ENCODE measurements at regions not wholly inside any gene's neighbourhood (a gene's known extent, or its start where the extent isn't known, plus 50 kb on each side); places are given as distances from the start of the nearest gene placed in this dataset.

- peaks cover 10% of the 10 kb centered on the region for H3K27me3 Mint-ChIP-seq
- no peaks in the 10 kb centered on the region for H3K9me3 Mint-ChIP-seq
- ATAC-seq: no peak
- H3K4me1 Mint-ChIP-seq: no peaks in the 10 kb centered on the region
- no peak overlapping the region for H3K27ac Mint-ChIP-seq
- no peaks in the 10 kb centered on the region for H3K36me3 Mint-ChIP-seq
- no peak overlapping the region for H3K4me3 Mint-ChIP-seq
Measured at GRCh38 chr5:57802131-57802530, 319.5 kb upstream of the ACTBL2 start.

DNA sequence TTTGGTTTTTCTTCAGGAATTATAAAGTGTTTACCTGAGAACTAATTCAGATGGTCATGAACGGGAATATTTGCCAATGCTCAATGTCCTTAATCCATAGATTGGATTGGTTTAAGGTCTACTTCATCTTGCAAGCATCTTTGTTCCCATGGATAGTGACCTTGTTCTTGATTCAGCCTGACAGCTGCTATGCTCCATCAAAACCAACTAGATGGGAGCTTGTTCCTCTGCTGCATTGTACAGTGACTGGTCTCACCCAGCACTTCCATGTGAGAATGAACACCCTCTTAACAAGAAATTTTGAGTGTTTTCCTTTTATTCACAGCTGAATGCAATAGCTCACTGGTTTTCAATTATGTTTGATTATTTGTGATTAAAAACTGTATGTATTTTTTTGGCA is 312.6 kb upstream of the ACTBL2 start:
- ATAC-seq: no peak
- H3K36me3 Mint-ChIP-seq: no peaks in the 10 kb centered on the region
- H3K27me3 Mint-ChIP-seq: peaks cover 8% of the 10 kb centered on the region
- H3K27ac Mint-ChIP-seq: no peak overlapping the region
- no peak overlapping the region for H3K4me3 Mint-ChIP-seq
- no peaks in the 10 kb centered on the region for H3K9me3 Mint-ChIP-seq
- no peaks in the 10 kb centered on the region for H3K4me1 Mint-ChIP-seq

- Mint-ChIP-seq H3K27me3 (peaks cover 25% of the 10 kb centered on the region), H3K9me3 (no peaks in the 10 kb centered on the region), H3K36me3 (no peaks in the 10 kb centered on the region), H3K4me3 (no peak overlapping the region), H3K27ac (no peak overlapping the region), H3K4me1 (no peaks in the 10 kb centered on the region)
- no peak for ATAC-seq
Measured at GRCh38 chr5:57791875-57792274, 309.3 kb upstream of the ACTBL2 start.

GRCh38 chr5:57785946-57786345 is 303.3 kb upstream of the ACTBL2 start:
- H3K27me3 Mint-ChIP-seq: peaks cover 25% of the 10 kb centered on the region

GRCh38 chr5:57784121-57784520 is 301.5 kb upstream of the ACTBL2 start:
- no peaks in the 10 kb centered on the region for H3K9me3 Mint-ChIP-seq

More at GRCh38 chr5:57785946-57786345, 303.3 kb upstream of the ACTBL2 start:
- no peaks in the 10 kb centered on the region for H3K9me3 Mint-ChIP-seq
- no peaks in the 10 kb centered on the region for H3K36me3 Mint-ChIP-seq
- H3K27ac Mint-ChIP-seq: no peak overlapping the region
- no peak for ATAC-seq
- H3K4me3 Mint-ChIP-seq: no peak overlapping the region
- no peaks in the 10 kb centered on the region for H3K4me1 Mint-ChIP-seq

DNA sequence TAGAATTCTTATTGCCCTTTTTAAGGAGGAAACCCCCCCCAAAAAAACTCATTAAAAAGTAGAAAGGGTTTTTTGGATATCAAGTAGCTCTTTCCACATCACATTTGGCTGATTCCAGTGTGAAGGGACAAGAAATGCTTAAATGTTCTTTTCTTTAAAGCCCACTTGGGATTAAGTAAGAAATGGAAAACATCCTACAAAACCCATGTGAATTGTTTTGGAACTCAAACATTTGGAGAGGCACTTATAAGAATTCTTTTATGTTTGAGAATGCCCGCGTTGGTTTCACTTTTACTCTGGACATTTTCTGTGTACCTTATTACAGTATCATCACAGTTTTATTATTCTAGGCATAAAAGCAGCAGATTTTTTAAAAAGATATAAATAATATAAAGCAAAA is 301.1 kb upstream of the ACTBL2 start:
- Mint-ChIP-seq H3K4me1 (no peaks in the 10 kb centered on the region), H3K27me3 (peaks cover 2% of the 10 kb centered on the region), H3K27ac (no peak overlapping the region), H3K4me3 (no peak overlapping the region), H3K9me3 (no peaks in the 10 kb centered on the region), H3K36me3 (no peaks in the 10 kb centered on the region)
- ATAC-seq: no peak

More at GRCh38 chr5:57784121-57784520, 301.5 kb upstream of the ACTBL2 start:
- Mint-ChIP-seq H3K4me1 (no peaks in the 10 kb centered on the region), H3K27me3 (peaks cover 6% of the 10 kb centered on the region), H3K36me3 (no peaks in the 10 kb centered on the region), H3K27ac (no peak overlapping the region), H3K4me3 (no peak overlapping the region)
- no peak for ATAC-seq

GRCh38 chr5:57780961-57781325 is 298.3 kb upstream of the ACTBL2 start:
- Mint-ChIP-seq H3K27me3 (no peaks in the 10 kb centered on the region), H3K9me3 (no peaks in the 10 kb centered on the region), H3K36me3 (no peaks in the 10 kb centered on the region), H3K27ac (no peak overlapping the region), H3K4me1 (no peaks in the 10 kb centered on the region), H3K4me3 (no peak overlapping the region)
- ATAC-seq: no peak

DNA sequence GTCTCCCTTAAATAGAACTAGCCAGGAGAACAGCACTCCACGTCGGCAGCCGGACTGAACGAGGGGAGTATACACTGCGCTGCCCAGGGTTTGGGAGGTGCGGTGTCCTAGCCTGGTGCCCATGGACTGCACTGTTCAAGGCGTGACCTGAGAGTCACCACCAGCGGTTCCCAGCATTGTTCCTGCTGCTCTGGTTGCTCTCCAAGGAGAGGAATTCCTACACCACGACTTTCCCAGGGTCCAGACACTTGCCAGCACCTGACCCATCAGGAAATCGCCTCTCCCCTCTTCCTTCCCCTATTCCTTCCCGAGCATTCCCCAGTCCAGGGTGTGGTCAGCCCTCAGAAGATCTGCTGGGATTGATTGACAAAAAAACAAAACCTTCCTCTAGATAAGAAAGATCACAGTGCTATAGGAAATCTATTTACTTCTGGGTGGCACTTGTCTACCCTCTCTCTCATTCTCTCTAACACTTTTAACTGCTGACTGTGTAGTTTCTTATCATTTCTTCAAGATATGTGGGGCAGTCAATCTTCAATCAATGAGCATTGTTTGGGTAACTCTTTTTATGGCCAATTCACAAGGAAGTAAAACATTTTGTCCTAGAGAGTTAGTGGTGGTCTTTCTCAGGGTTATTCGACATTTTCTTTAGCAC is 297.8 kb upstream of the ACTBL2 start:
- no peaks in the 10 kb centered on the region for H3K36me3 Mint-ChIP-seq
- ATAC-seq: no peak
- no peak overlapping the region for H3K27ac Mint-ChIP-seq
- no peaks in the 10 kb centered on the region for H3K4me1 Mint-ChIP-seq
- no peaks in the 10 kb centered on the region for H3K9me3 Mint-ChIP-seq
- no peak overlapping the region for H3K4me3 Mint-ChIP-seq
- no peaks in the 10 kb centered on the region for H3K27me3 Mint-ChIP-seq

- no peak overlapping the region for H3K4me3 Mint-ChIP-seq
- H3K36me3 Mint-ChIP-seq: no peaks in the 10 kb centered on the region
- peak; percentile 54 for ATAC-seq
- H3K27me3 Mint-ChIP-seq: no peaks in the 10 kb centered on the region
- no peaks in the 10 kb centered on the region for H3K9me3 Mint-ChIP-seq
- H3K27ac Mint-ChIP-seq: no peak overlapping the region
- H3K4me1 Mint-ChIP-seq: no peaks in the 10 kb centered on the region
Measured at GRCh38 chr5:57779383-57780223, 297.0 kb upstream of the ACTBL2 start.

- Mint-ChIP-seq H3K4me3 (no peak overlapping the region), H3K27ac (no peak overlapping the region), H3K36me3 (no peaks in the 10 kb centered on the region), H3K27me3 (no peaks in the 10 kb centered on the region), H3K4me1 (no peaks in the 10 kb centered on the region), H3K9me3 (no peaks in the 10 kb centered on the region)
- no peak for ATAC-seq
Measured at GRCh38 chr5:57778501-57779091, 296.0 kb upstream of the ACTBL2 start.

GRCh38 chr5:57777174-57777581 is 294.6 kb upstream of the ACTBL2 start:
- Mint-ChIP-seq H3K27ac (no peak overlapping the region), H3K27me3 (no peaks in the 10 kb centered on the region), H3K9me3 (no peaks in the 10 kb centered on the region), H3K4me1 (no peaks in the 10 kb centered on the region), H3K4me3 (no peak overlapping the region), H3K36me3 (no peaks in the 10 kb centered on the region)
- ATAC-seq: no peak

GRCh38 chr5:57776035-57776434 is 293.4 kb upstream of the ACTBL2 start:
- ATAC-seq: no peak
- Mint-ChIP-seq H3K27ac (no peak overlapping the region), H3K27me3 (no peaks in the 10 kb centered on the region), H3K36me3 (no peaks in the 10 kb centered on the region), H3K9me3 (no peaks in the 10 kb centered on the region), H3K4me1 (no peaks in the 10 kb centered on the region), H3K4me3 (no peak overlapping the region)

DNA sequence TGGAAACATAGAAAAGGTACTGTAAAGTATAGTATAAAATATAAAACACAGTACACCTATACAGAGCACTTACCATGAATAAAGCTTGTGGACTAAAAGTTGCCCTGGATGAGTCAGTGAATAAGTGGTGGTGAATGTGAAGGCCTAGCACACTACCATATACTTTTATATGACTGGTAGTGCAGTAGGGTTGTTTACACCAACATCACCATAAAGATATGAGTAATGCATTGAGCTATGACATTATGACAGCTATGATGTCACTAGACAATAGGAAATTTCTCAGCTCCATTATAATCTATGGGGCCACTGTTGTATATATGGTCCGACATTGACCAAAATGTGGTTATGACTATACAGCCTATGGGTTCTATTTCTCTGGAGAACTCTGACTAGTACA is 291.8 kb upstream of the ACTBL2 start:
- no peaks in the 10 kb centered on the region for H3K27me3 Mint-ChIP-seq
- ATAC-seq: no peak
- no peak overlapping the region for H3K27ac Mint-ChIP-seq
- no peaks in the 10 kb centered on the region for H3K36me3 Mint-ChIP-seq
- H3K4me1 Mint-ChIP-seq: no peaks in the 10 kb centered on the region
- no peak overlapping the region for H3K4me3 Mint-ChIP-seq
- H3K9me3 Mint-ChIP-seq: no peaks in the 10 kb centered on the region

- Mint-ChIP-seq H3K27me3 (no peaks in the 10 kb centered on the region), H3K4me3 (no peak overlapping the region), H3K27ac (no peak overlapping the region), H3K9me3 (no peaks in the 10 kb centered on the region), H3K4me1 (no peaks in the 10 kb centered on the region), H3K36me3 (no peaks in the 10 kb centered on the region)
- ATAC-seq: no peak
Measured at GRCh38 chr5:57772512-57772911, 289.9 kb upstream of the ACTBL2 start.

GRCh38 chr5:57770039-57770438 is 287.4 kb upstream of the ACTBL2 start:
- no peak for ATAC-seq

DNA sequence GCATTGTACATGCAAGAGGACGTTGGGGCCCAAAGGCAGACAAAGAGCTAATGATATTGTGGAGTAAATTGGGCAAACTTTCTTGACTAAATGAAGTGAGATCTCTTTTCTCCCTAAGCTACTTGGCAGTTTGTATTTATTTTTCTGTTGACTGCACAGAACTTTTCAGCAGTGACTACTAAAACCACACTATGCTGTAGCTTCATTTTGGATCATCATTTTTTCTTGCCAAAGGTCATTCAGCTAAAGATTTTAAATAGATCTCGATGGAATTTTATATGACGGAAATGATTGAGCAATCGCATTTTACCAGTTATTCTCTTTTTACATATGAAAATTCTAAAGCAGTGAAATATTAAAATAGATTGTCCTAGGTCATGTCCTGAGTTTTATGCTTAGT is 286.1 kb upstream of the ACTBL2 start:
- Mint-ChIP-seq H3K27me3 (no peaks in the 10 kb centered on the region), H3K27ac (no peak overlapping the region), H3K4me3 (no peak overlapping the region), H3K9me3 (no peaks in the 10 kb centered on the region), H3K4me1 (no peaks in the 10 kb centered on the region), H3K36me3 (no peaks in the 10 kb centered on the region)
- no peak for ATAC-seq

More at GRCh38 chr5:57770039-57770438, 287.4 kb upstream of the ACTBL2 start:
- no peaks in the 10 kb centered on the region for H3K36me3 Mint-ChIP-seq
- H3K4me3 Mint-ChIP-seq: no peak overlapping the region
- H3K4me1 Mint-ChIP-seq: no peaks in the 10 kb centered on the region
- H3K9me3 Mint-ChIP-seq: no peaks in the 10 kb centered on the region
- H3K27me3 Mint-ChIP-seq: no peaks in the 10 kb centered on the region
- H3K27ac Mint-ChIP-seq: no peak overlapping the region
